EH (cell line): ENCODE measurements at regions not wholly inside any gene's neighbourhood (a gene's known extent, or its start where the extent isn't known, plus 50 kb on each side); places are given as distances from the start of the nearest gene placed in this dataset.

ENCODE experiments used
- DNase-seq: peaks from one replicate; pipeline ENCODE4 v3.0.0-alpha.2; 2015; ENCODE audit warnings: low read depth

GRCh38 chr2:118509319-118510004 is 338.0 kb downstream of the EN1 start:
- no peak for DNase-seq

- DNase-seq, result no peak
Observed at GRCh38 chr2:118508282-118508681, 339.2 kb downstream of the EN1 start.

- no peak for DNase-seq
Observed at GRCh38 chr2:118505436-118505835, 342.0 kb downstream of the EN1 start.

- DNase-seq, result no peak
Observed at GRCh38 chr2:118502106-118502505, 345.3 kb downstream of the EN1 start.

- no peak for DNase-seq
Observed at GRCh38 chr2:118498943-118499342, 348.5 kb downstream of the EN1 start.

- no peak for DNase-seq
Observed at GRCh38 chr2:118496870-118497611, 350.4 kb downstream of the EN1 start.

- no peak for DNase-seq
Observed at GRCh38 chr2:118496467-118496866, 351.0 kb downstream of the EN1 start.

GRCh38 chr2:118495290-118495689 is 352.2 kb downstream of the EN1 start:
- DNase-seq, result no peak

- DNase-seq, result no peak
Observed at GRCh38 chr2:118493213-118493612, 354.2 kb downstream of the EN1 start.

GRCh38 chr2:118492335-118492734 is 355.1 kb downstream of the EN1 start:
- peak; percentile 38 for DNase-seq

GRCh38 chr2:118490330-118490729 is 357.1 kb downstream of the EN1 start:
- DNase-seq, result no peak

GRCh38 chr2:118489712-118490299 is 357.6 kb downstream of the EN1 start:
- no peak for DNase-seq

GRCh38 chr2:118481299-118481698 is 366.1 kb downstream of the EN1 start:
- no peak for DNase-seq

- no peak for DNase-seq
Observed at GRCh38 chr2:118479020-118479419, 368.4 kb downstream of the EN1 start.

GRCh38 chr2:118477111-118477862 is 370.2 kb downstream of the EN1 start:
- DNase-seq, result no peak

- DNase-seq, result no peak
Observed at GRCh38 chr2:118475622-118476205, 371.7 kb downstream of the EN1 start.

- no peak for DNase-seq
Observed at GRCh38 chr2:118474541-118474920, 372.9 kb downstream of the EN1 start.

- DNase-seq, result no peak
Observed at GRCh38 chr2:118473846-118474540, 373.5 kb downstream of the EN1 start.

GRCh38 chr2:118473241-118473640 is 374.2 kb downstream of the EN1 start:
- no peak for DNase-seq

GRCh38 chr2:118470297-118470696 is 377.2 kb downstream of the EN1 start:
- no peak for DNase-seq

- DNase-seq, result no peak
Observed at GRCh38 chr2:118469103-118469502, 378.3 kb downstream of the EN1 start.
